B cell (primary cell): ENCODE measurements at regions not wholly inside any gene's neighbourhood (a gene's known extent, or its start where the extent isn't known, plus 50 kb on each side); places are given as distances from the start of the nearest gene placed in this dataset.

ENCODE experiments used
- ATAC-seq: fragments of 200-7000 bp; cut with Tn5 transposase; one replicate; pipeline ENCODE4 v1.10.0; 2021; ENCODE audit warnings: low read depth, mild to moderate bottlenecking, moderate number of reproducible peaks, moderate library complexity
- CTCF ChIA-PET: fragments of 350-600 bp; sonication (Branson Sonifier 250); formaldehyde crosslinking; loops from one replicate; lab custom pipeline; 2021; ENCODE audit warnings: antibody characterized with exemption, inconsistent platforms; lab: Charles Lee
- POLR2A ChIA-PET: fragments of 350-600 bp; sonication (Branson Sonifier 250); formaldehyde crosslinking; loops from one replicate; lab custom pipeline; 2021; ENCODE audit warnings: antibody characterized with exemption; lab: Charles Lee
- DNase-seq: peaks from one replicate; pipeline ENCODE4 v3.0.0; 2013
- H2AFZ ChIP-seq: 2 replicates; pipeline ENCODE4 v1.6.1; 2012; ENCODE audit warnings: mild to moderate bottlenecking, low read depth, low read length; ENCODE audit not compliant: insufficient read depth, poor library complexity, severe bottlenecking
- H3K27ac ChIP-seq, 2 donors: 1 replicate in 1 of 2; 2 replicates in 1 of 2; pipeline ENCODE4 v1.5.1; 2012 to 2013; ENCODE audit warnings: low read length in 2 of 2, mild to moderate bottlenecking in 2 of 2, moderate library complexity in 1 of 2
- H3K27me3 ChIP-seq, 4 experiments: fragments of 200-600 bp in 1 of 4; sonication (generic) in 1 of 4; replicated peaks in 1 of 4; 1 replicate in 2 of 4; 2 replicates in 2 of 4; pipeline versions ENCODE4 v1.6.1 to v1.7.0; 2013 to 2016; ENCODE audit warnings: low read length in 3 of 4, mild to moderate bottlenecking in 2 of 4, mixed read lengths in 1 of 4, moderate library complexity in 1 of 4; ENCODE audit not compliant: insufficient read depth in 4 of 4, control insufficient read depth in 3 of 4; ENCODE audit errors: control extremely low read depth in 1 of 4
- H3K36me3 ChIP-seq, 2 experiments: replicated peaks in 1 of 2; 1 replicate in 1 of 2; 2 replicates in 1 of 2; pipeline versions ENCODE4 v1.6.1 to v1.7.1; 2013; ENCODE audit warnings: low read length in 1 of 2; ENCODE audit not compliant: insufficient read depth in 2 of 2, control insufficient read depth in 1 of 2; ENCODE audit errors: control extremely low read depth in 1 of 2, extremely low read depth in 1 of 2
- H3K4me1 ChIP-seq, 2 donors: fragments of 200-600 bp in 1 of 2; sonication (generic) in 1 of 2; 1 replicate in 1 of 2; 2 replicates in 1 of 2; pipeline versions ENCODE4 v1.5.1 to v1.6.1; 2013 to 2017; ENCODE audit warnings: low read length in 2 of 2; ENCODE audit not compliant: control insufficient read depth in 2 of 2, insufficient read depth in 2 of 2
- H3K4me2 ChIP-seq: replicated peaks from 2 replicates; pipeline ENCODE3; 2012; ENCODE audit warnings: mild to moderate bottlenecking, low read depth, low read length; ENCODE audit not compliant: poor library complexity, severe bottlenecking
- H3K4me3 ChIP-seq, 5 experiments: fragments of 200-600 bp in 1 of 5; sonication (generic) in 1 of 5; 1 replicate in 3 of 5; 2 replicates in 2 of 5; pipeline versions ENCODE4 v1.5.1 to v1.7.0; 2011 to 2016; ENCODE audit warnings: low read length in 4 of 5, mild to moderate bottlenecking in 4 of 5, low read depth in 2 of 5, control low read depth in 1 of 5, moderate library complexity in 1 of 5; ENCODE audit not compliant: insufficient read depth in 1 of 5; ENCODE audit errors: control extremely low read depth in 1 of 5, extremely low read depth in 1 of 5
- H3K79me2 ChIP-seq: fragments of 200-600 bp; sonication (generic); one replicate; pipeline ENCODE4 v1.6.0; 2016; ENCODE audit warnings: low read length; ENCODE audit not compliant: control insufficient read depth, insufficient read depth
- H3K9ac ChIP-seq: fragments of 200-600 bp; sonication (generic); 2 replicates; pipeline ENCODE4 v1.6.1; 2017; ENCODE audit warnings: mild to moderate bottlenecking, low read length, moderate library complexity
- H3K9me3 ChIP-seq, 3 donors: one replicate each; pipeline versions ENCODE4 v1.6.1 to v1.7.1; 2013; ENCODE audit warnings: low read length in 2 of 3; ENCODE audit not compliant: control insufficient read depth in 2 of 3, insufficient read depth in 1 of 3; ENCODE audit errors: control extremely low read depth in 1 of 3
- H4K20me1 ChIP-seq: 2 replicates; pipeline ENCODE4 v1.6.0; 2012; ENCODE audit warnings: mild to moderate bottlenecking, low read length; ENCODE audit not compliant: insufficient read depth, control insufficient read depth, poor library complexity, severe bottlenecking
- H3K27ac Mint-ChIP-seq: one replicate; pipeline ENCODE4 v1.8.0; 2021; ENCODE audit warnings: mixed read lengths
- H3K27me3 Mint-ChIP-seq: one replicate; pipeline ENCODE4 v1.8.0; 2021; ENCODE audit warnings: mixed read lengths
- H3K4me1 Mint-ChIP-seq: one replicate; pipeline ENCODE4 v1.8.0; 2021; ENCODE audit warnings: mixed read lengths
- H3K4me3 Mint-ChIP-seq: one replicate; pipeline ENCODE4 v1.8.0; 2021; ENCODE audit warnings: mixed read lengths
- H3K9me3 Mint-ChIP-seq: one replicate; pipeline ENCODE4 v1.8.0; 2022; ENCODE audit warnings: mixed read lengths; ENCODE audit not compliant: insufficient read depth
- CTCF ChIP-seq: fragments of 200-600 bp; IDR thresholded peaks from one replicate; pipeline ENCODE4 v1.8.0; 2022; ENCODE audit warnings: antibody characterized with exemption, mild to moderate bottlenecking
- EZH2 ChIP-seq: IDR thresholded peaks from 2 replicates; pipeline ENCODE4 v1.6.1; 2012; ENCODE audit warnings: borderline replicate concordance, low read depth, mild to moderate bottlenecking, moderate library complexity, low read length; ENCODE audit not compliant: insufficient read depth, poor library complexity, severe bottlenecking
- WGBS: methylation state at CpG from one replicate; pipeline ENCODE4 v1.1.5; 2013; ENCODE audit warnings: missing lambda C conversion rate; ENCODE audit not compliant: insufficient coverage; 5-methylcytosine and 5-hydroxymethylcytosine counted together
- intact Hi-C: fragments of 100-400 bp; cut with micrococcal nuclease; formaldehyde crosslinking; loops from one replicate; pipeline ENCODE4 v1.10.0; 2022

- ATAC-seq (no peak), DNase-seq (no peak)
- Mint-ChIP-seq H3K4me1 (no peaks in the 10 kb centered on the region), H3K27ac (no peak overlapping the region), H3K4me3 (no peak overlapping the region), H3K27me3 (no peaks in the 10 kb centered on the region), H3K9me3 (no peaks in the 10 kb centered on the region)
- no peak overlapping the region for H3K4me2 ChIP-seq
- no peaks in the 10 kb centered on the region for H3K4me1 ChIP-seq
- ChIA-PET CTCF (no interaction called here), POLR2A (no interaction called here)
- H3K36me3 ChIP-seq = no peaks in the 10 kb centered on the region
- H3K79me2 ChIP-seq = no peaks in the 10 kb centered on the region
- no peak overlapping the region for H3K4me3 ChIP-seq
- H3K9ac ChIP-seq = no peak overlapping the region
- no peak overlapping the region for H2AFZ ChIP-seq
- TF ChIP-seq CTCF = no peak
- no peak for TF ChIP-seq EZH2
- no peaks in the 10 kb centered on the region for H3K27me3 ChIP-seq
- intact Hi-C loops = no loop called here
- H4K20me1 ChIP-seq = no peaks in the 10 kb centered on the region
- no CpG with 5 or more reads among the region's 1 CpG for WGBS
- H3K27ac ChIP-seq = no peak overlapping the region
- peaks cover 0 to 12% (median 1%) of the 10 kb centered on the region in 3 donors for H3K9me3 ChIP-seq
These were observed 282.7 kb downstream of the ATXN7L3B start for GRCh38 chr12:74820324-74820723.

- ChIA-PET POLR2A (no interaction called here), CTCF (no interaction called here)
- H3K27ac ChIP-seq = no peak overlapping the region
- TF ChIP-seq CTCF (no peak), EZH2 (no peak)
- H3K4me1 Mint-ChIP-seq = no peaks in the 10 kb centered on the region
- no peaks in the 10 kb centered on the region for H4K20me1 ChIP-seq
- no peak for ATAC-seq
- WGBS = 24% methylated on average over 2 of the region's 2 CpGs
- H3K4me1 ChIP-seq = no peaks in the 10 kb centered on the region
- H3K79me2 ChIP-seq = no peaks in the 10 kb centered on the region
- H3K36me3 ChIP-seq = no peaks in the 10 kb centered on the region
- no peak overlapping the region for H3K9ac ChIP-seq
- H3K4me3 Mint-ChIP-seq = no peak overlapping the region
- no peak overlapping the region for H2AFZ ChIP-seq
- H3K4me2 ChIP-seq = no peak overlapping the region
- intact Hi-C loops = no loop called here
- H3K9me3 Mint-ChIP-seq = peaks cover 6% of the 10 kb centered on the region
- H3K27me3 Mint-ChIP-seq = no peaks in the 10 kb centered on the region
- H3K27ac Mint-ChIP-seq = no peak overlapping the region
- peaks cover 0 to 6% (median 0%) of the 10 kb centered on the region in 3 donors for H3K9me3 ChIP-seq
- H3K27me3 ChIP-seq = no peaks in the 10 kb centered on the region
- DNase-seq = no peak
- no peak overlapping the region for H3K4me3 ChIP-seq
These were observed 298.9 kb downstream of the ATXN7L3B start for GRCh38 chr12:74836567-74836966.
